HG02642 (cell line): ENCODE measurements at regions not wholly inside any gene's neighbourhood (a gene's known extent, or its start where the extent isn't known, plus 50 kb on each side); places are given as distances from the start of the nearest gene placed in this dataset.
"Not testable (repeated sequence)": the region's sequence is repeated elsewhere in the genome, so short reads cannot be mapped to it uniquely, and the experiment has no call there.

Experiments used
- ATAC-seq: cut with Tn5 transposase; IDR thresholded peaks from one replicate; pipeline ENCODE4 v1.9.1; 2021; ENCODE audit warnings: mild to moderate bottlenecking; ENCODE audit not compliant: unreplicated experiment, poor library complexity

DNA sequence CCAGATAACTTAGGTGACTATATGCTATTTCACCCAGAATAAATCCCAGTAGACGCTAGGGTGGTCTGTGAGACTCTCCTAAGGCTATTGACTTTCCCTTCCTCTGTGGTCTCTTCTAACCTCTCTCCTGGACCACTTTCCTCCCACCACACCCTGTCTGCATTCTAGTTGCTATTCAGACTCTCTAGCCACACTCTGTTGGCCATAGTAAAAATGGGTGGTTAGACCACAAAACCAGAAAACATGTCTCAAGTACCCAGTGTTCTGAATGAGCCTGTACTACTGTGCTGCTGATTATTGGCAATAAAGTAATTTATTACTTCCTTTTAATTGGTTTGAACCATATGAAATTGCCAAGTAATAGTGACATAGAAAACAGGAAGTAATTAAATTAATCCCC is 240.8 kb downstream of the KIF20B start:
- no peak for ATAC-seq

DNA sequence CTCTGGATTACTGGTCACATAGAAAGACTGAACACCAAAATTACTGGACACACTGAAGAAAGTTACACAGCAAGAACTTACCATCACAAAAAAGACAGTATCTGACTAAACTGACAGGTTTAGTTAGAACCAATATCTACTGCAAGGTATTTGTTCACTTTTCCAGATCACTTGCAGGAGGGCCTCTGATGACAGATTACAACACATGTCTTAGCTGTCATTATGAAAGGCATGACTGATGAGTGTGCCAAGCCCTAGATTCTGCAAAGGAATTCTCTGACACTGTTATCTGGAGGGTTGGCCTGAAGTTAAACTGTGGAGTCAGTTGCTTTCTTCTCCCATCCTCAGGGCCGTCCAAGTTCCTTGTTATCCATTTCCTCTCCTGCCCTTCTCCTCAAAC is 242.7 kb downstream of the KIF20B start:
- ATAC-seq = no peak

DNA sequence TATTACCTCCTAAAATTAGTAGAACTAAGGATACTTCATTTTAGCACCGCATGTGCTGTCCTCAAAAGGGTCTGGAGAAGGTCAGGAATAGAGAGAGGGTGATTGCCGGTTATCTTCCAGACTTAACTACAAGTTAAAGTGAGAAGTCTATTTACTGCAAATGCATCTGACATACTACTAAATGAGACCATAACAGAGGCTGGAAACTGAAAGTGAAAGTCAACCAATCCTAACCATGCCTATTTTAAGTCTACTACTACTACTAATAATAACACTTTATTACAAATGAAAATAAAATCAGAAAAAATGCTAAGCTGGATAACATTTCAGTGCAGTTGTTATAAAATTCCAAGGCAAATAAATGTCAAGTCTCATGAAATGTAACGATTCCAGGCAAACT is 244.7 kb downstream of the KIF20B start:
- no peak for ATAC-seq

DNA sequence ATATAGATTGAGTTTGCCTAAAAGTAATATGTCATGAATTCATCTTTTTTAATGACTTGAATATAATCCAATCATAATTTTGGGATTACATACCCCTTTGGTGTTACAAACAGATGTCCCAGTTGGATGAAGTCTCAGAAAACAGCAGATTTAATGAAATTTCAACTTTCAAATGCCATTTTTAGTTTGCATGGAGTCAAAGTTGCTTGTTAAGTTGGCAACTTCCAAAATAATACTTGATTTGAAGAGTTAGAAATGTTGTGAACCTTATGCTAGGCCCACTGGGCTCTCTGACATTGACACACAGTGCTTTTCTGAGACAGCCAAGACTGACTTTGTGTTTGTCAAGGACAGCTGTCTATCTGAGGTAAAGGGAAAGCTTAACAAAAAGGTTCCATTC is 248.1 kb downstream of the KIF20B start:
- ATAC-seq = no peak

DNA sequence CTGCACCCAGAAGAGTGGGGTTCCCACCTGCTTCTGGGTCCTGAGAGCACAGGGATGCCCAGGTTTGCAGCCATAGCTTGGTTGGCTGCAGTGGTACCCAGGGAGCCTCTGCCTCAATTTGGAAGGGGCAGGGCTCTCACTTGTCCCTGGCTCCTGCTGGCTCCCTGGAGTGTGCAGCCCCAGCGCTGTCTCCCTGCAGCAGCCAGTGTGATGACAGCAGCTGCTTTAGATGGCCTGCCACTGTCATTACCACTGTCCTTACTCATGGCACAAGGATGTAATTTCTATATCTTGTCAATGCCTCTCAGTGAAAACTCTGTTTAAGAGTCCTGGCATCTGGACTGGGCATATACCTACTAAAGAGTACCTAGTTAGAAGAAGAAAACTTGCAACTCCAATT is 250.9 kb downstream of the KIF20B start:
- ATAC-seq = no peak

DNA sequence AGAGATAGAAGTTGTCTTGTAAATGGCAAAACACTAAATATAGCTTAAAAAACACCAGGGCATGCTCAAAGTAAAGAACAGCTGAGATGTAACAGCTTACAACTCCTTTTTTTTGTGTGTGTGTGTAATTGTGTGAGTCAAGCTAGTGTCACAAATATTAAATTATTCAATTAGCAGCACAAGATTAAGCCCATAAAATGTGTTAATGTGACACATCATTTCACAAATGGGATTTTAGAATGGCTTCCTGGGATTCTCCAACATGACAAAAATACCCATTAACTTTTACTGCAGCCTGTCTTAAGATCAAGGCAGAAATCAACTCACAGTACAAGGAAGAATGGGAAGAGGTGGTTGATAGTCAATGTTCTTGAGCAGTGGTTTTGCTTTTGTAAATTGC is 251.4 kb downstream of the KIF20B start:
- no peak for ATAC-seq

DNA sequence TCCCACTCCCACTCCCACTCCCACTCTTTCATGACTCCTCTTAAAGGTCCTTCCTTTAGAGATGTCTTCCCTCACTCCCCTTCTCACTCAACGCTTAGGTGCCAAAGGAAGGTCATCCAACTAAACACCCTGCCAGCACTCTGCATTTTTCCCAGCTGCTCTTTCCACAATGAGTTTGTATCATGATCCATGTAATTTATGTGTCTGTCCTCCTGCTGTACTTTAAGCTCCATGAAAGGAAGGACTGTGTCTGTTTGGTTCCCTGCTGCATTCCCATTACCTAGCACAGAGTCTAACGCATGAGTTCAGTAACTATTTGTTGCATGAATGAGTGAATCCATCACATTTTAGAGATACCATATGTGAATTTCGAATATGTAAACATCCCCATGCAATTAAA is 252.7 kb downstream of the KIF20B start:
- no peak for ATAC-seq

DNA sequence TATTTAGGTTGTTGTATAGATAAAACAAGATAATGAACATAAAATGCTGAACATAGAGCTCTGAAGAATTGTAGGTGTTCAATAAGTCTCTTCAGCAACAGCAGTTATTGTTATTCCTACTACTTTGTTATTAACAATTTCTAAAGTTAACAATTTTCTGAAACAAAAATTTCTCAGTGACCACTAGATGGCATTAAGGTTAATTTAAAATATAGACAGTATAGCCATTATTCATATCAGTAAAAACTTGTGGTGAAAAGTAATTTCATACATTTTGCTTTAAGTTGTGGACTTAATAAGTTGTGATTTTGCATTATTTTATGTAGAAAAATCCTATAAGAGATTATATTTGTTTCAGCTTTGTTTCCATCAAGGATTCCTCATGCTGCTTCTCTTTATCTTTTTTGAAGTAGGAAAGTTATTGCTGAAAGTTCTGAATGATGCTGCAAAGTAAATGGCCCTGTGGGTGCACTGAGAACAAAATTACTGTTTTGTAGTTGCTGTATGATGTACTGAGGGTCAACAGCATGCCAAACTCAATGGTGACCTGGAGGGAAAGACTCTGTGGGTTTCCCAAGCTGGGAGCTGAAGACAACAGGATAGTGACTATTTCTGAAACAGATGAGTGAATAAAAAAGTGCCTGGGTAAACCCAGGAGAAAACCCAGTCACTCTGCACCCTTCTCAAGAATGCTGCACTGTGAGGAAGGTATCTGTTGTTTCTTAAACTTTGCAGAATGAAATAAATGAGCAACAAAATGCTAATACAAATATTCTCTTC is 253.6 kb downstream of the KIF20B start:
- ATAC-seq = no peak

DNA sequence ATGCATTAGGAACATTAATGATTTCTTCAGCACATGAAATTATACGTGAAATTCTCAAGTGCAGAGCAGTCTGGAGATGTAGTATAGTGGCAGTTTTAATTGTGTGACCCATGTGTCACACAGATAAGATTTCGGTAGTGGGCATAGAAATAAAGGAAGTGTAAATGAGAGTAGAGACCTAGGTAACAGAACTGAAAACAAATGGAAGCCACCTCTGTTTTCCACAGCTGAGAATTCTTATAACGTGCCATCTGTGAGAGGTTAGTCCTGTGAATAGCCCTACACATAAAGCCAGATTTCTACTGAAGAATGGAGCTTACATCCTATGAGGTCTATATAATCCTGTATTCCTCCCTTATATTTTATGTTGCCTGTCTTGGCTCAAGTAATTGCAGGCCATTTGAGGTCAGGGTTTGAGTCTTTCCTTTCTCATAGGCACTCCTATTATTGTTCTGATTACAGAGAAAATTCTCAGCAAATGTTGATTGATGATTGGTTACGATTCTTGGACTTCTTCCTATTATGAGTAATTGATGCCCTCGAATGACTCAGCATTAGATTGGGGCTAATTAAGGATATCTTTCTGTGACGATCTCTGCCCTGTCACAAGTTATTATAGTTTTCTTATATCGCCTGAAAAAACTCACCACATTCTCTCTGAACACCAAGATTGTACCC is 258.2 kb downstream of the KIF20B start:
- no peak for ATAC-seq

DNA sequence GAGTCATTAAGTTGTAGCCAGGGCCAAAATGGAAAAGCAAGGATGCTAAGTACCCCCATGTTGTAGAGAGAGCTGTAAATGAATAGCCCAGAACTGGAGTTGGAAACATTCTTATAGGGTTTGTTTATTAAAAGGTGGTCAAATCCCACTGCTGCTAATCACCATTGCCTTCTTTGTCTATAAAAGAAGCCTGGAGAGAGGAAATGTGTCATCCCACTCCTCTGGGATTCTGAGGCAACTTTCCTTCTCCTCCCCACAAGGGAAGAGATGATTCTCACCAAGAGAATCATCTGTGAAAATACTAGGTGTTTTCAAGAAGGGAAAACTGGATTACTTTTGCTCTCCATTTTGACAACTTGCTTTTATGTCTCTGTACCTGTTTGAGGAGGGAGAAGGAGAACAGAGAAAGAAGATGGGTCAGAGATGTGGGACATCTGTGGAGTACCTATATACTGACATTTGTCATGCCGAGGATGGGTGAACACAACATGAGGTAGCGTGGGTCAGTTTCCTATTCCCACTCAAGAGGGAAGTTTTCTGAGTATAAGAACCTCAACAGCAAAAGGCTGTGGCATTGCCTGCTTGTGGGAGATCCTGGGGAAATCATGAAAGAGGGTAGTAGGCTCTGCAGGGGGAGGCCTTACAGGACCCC is 262.2 kb downstream of the KIF20B start:
- no peak for ATAC-seq

DNA sequence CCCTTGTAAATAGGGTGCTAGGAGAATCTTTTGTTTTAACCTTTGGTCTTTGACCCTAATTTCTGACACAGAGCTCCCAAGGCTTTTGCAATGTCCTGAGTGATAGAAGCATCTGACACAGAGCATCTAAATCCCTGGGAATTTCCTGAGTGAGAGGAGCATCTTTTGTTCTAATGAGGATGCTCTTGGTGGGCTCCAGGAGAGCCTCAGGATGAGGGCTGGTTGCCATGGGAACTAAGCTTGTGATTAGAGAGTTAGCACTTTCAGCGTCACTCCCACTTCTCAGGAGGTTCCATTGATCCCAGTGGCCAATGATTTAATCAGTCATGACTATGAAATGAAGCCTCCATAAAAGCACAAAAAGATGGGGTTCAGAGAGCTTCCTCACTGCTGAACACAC is 264.8 kb downstream of the KIF20B start:
- no peak for ATAC-seq

DNA sequence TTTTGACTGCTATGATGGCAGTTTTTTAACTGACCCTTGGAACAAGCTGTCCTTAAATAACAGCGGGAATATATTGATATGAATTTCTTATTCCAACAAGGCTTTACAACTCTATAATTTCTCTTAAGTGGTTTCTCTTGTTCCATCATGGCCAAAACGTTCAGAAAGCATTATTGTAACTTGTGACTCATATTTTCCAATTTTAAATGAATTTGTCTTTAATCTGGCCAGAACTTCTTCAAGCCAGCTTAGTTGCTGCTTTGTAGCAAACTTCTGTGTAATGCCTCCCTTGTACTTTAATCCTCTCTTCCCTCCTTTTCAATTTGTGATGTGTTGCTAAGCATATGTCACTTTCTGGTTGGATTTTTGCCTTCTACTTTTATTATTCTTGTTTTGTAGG is 271.9 kb downstream of the KIF20B start:
- ATAC-seq = no peak

DNA sequence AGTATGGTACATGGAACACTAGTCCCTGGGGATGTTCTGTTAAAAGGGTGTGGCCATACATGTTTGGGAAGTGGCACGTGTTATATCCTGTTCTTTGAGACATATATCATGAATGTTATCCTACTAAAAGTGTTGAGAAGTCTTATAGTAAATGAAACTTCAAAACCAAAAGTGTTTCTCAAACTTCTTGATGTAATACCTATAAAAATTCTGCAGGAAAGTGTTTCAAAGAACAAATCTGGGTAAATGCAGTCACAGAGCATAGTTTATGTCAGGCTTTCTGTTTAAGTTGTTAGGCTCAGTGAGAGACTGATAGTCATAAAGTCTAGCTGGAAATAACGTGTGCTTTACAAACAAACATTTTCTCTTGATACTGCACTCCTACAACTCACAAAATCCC is 273.7 kb downstream of the KIF20B start:
- no peak for ATAC-seq

DNA sequence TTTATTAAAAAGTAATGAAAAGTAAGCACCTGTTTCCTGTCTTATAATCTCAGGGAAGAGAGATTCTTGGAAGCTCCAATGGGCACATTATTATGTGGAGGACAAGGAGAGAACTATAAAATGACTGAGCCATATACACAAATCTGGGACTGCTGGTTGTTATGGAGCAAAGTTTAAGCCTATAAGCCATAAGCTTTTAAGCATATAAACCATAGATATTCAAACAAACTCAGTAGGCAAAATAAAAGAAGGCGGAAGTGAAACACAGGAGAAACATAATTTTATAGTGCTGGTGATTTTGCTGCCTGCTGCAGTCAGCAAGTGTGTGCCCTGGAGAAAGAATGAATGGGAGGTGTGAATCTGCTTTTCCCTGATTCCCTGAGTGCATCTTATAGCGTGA is 274.4 kb downstream of the KIF20B start:
- no peak for ATAC-seq

DNA sequence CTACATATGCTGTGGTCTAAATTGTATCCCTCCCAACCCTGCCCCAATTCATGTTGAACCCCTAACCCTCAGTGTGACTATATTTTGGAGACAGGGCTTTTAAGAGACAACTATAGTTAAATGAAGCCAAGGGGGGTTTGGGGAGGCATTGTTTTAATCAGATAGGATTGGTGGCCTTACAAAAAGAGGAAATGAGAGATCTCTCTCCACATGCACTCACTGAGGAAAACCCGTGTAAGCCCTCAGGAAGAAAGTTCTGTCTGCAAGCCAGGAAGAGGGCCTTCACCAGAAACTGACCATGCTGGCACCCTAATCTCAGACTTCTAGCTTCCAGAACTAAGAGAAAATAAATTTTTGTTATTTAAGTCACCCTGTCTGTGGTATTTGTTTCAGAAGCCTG is 276.7 kb downstream of the KIF20B start:
- no peak for ATAC-seq

DNA sequence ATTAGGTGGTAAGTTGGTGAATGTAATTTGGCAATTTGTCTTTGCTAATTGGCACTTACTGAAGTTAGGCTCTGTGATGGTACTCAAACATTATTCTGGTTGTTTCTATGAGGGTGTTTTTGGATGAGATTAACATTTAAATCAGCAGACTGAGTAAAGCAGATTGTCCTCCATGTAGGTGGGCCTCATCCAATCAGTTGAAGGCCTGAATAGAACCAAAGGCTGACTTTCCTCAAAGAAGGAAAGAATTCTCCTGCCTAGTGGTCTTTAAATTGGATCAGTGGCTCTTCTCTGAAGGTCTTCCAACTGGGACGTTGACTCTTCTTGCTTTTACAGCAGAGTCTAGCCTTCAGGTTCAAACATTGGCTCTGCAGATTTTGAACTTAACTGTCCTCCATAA is 278.3 kb downstream of the KIF20B start:
- ATAC-seq = no peak

DNA sequence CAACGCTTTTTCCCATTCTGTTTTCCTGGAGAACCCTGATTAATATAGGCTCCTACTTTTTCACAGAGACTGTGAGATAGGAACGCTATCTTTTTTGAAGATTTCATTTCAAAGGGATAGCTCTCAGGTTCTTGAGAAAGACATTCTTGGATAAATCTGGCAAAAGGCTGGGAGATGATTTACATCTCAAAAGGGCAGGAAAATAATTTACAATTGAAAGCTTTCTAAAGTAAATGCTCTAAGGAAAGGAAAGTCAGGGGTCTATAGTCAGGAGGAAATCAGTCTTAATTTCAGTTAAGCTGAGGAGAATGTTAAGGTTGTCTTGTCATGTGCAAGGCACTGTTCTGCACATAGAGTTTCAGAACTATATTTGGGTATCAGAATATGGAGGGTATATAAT is 278.8 kb downstream of the KIF20B start:
- ATAC-seq = no peak

DNA sequence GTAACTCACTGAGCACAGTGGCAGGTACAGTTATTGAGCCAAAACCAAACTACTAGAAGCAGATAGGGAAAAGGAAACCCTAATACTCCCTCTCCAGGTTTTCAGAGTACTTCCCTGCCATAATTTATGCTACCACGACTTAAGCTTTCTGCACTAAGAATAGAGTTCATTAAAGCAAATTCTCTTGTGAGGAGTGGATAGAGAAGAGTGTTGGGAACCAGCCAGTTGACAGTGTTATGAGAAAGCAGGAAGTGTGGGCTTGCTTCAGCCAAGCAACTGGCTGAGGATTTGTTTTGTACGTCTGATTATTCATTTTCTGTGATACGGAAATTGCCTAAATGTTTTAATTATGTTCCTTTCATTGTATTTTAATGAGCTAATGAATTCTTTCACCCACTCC is 280.5 kb downstream of the KIF20B start:
- ATAC-seq = no peak

DNA sequence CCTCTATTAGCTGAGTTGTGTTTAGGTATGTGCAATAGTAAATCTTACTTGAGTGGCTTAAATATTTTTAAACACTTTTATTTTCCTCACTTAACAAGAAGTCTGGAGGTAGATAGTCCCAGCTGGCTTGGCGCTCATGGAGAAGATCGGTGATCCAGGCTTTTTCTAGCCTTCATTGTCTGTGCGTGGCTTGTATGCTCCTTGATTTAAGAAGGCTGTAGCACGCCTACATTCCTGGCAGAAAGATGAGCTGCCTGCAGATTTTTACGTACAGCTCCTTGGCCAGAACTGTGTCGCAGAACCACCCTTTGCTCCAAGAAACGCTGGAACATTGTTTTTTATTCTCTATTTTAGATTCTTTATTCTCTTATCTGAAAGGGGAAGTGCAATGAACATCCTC is 284.1 kb downstream of the KIF20B start:
- ATAC-seq = no peak

DNA sequence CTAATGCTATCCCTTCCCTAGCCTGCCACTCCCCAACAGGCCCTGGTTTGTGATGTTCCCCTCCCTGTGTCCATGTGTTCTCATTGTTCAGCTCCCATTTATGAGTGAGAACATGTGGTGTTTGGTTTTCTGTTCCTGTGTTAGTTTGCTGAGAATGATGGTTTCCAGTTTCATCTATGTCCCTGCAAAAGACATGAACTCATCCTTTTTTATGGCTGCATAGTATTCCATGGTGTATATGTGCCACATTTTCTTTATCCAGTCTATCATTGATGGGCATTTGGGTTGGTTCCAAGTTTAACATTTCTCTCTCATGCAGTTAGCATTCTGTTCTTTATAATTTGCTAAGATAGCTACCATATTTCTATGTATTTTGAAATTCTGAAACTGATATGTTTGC is 287.0 kb downstream of the KIF20B start:
- ATAC-seq = not testable (repeated sequence)

DNA sequence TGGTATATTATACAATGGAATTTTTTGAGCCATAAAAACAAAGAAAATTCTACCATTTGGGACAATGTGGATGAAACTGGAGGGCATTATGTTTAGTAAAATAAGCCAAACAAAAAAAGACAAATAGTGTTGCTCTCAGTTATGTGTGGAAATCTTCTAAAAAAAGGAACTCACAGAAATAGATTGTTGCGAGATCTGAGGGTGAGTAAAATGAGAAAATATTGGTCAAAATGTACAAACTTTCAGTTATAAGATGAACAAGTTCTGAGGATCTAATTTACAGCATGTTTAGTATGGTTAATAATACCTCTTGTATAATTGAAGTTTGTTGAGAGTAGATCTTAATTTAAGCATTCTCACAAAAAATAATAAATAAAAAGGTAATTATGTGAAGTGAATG is 291.2 kb downstream of the KIF20B start:
- ATAC-seq = no peak

DNA sequence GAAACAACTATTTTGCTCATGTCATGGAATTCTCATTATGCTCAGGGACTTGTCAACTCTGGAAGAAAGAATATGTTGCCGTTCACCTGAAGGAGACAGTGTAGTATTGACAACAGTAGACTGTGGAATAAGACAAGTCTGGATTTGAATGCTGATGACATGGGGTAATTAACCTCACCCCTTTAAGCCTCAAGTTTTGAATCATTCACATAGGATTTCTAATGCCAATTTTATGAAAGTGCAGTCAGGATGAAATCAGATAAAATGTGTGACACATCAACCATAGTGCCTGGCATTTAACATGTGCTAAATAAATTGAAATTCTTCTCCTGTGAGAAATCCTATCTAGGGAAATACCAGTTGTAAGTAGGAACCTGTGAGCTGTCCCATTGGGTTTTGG is 305.8 kb downstream of the KIF20B start:
- no peak for ATAC-seq
